AG10803 (cell line): ENCODE measurements at regions not wholly inside any gene's neighbourhood (a gene's known extent, or its start where the extent isn't known, plus 50 kb on each side); places are given as distances from the start of the nearest gene placed in this dataset.

Experiments
- DNase-seq: peaks from one replicate; pipeline ENCODE4 v3.0.0; 2010; ENCODE audit warnings: low read depth
- H3K4me3 ChIP-seq: 2 replicates; pipeline ENCODE4 v1.5.1; 2011; ENCODE audit warnings: mild to moderate bottlenecking, low read length, control low read depth
- CTCF ChIP-seq: conservative IDR thresholded peaks from 2 replicates; pipeline ENCODE4 v1.5.1; 2011; ENCODE audit warnings: mild to moderate bottlenecking, low read length, control low read depth, inconsistent platforms

GRCh38 chr7:67401492-67401891 lies 404.9 kb downstream of the TYW1 start:
- TF ChIP-seq CTCF, result no peak
- no peak for DNase-seq
- no peak overlapping the region for H3K4me3 ChIP-seq

- DNase-seq, result no peak
- no peak overlapping the region for H3K4me3 ChIP-seq
- no peak for TF ChIP-seq CTCF
These were observed 405.6 kb downstream of the TYW1 start for GRCh38 chr7:67402280-67402679.

GRCh38 chr7:67406976-67407375 lies 410.3 kb downstream of the TYW1 start:
- TF ChIP-seq CTCF, result no peak
- DNase-seq, result no peak
- no peak overlapping the region for H3K4me3 ChIP-seq

- H3K4me3 ChIP-seq, result no peak overlapping the region
- TF ChIP-seq CTCF, result no peak
- DNase-seq, result no peak
These were observed 410.9 kb downstream of the TYW1 start for GRCh38 chr7:67407392-67408071.

- no peak for DNase-seq
- no peak overlapping the region for H3K4me3 ChIP-seq
- no peak for TF ChIP-seq CTCF
These were observed 411.5 kb downstream of the TYW1 start for GRCh38 chr7:67408109-67408508.

GRCh38 chr7:67413670-67414069 lies 417.0 kb downstream of the TYW1 start:
- TF ChIP-seq CTCF, result no peak
- no peak for DNase-seq
- H3K4me3 ChIP-seq, result no peak overlapping the region

- TF ChIP-seq CTCF, result no peak
- no peak overlapping the region for H3K4me3 ChIP-seq
- DNase-seq, result no peak
These were observed 418.2 kb downstream of the TYW1 start for GRCh38 chr7:67414858-67415257.
